ENCODE measurements at regions not wholly inside any gene's neighbourhood (a gene's known extent, or its start where the extent isn't known, plus 50 kb on each side); places are given as distances from the start of the nearest gene placed in this dataset.

DNA sequence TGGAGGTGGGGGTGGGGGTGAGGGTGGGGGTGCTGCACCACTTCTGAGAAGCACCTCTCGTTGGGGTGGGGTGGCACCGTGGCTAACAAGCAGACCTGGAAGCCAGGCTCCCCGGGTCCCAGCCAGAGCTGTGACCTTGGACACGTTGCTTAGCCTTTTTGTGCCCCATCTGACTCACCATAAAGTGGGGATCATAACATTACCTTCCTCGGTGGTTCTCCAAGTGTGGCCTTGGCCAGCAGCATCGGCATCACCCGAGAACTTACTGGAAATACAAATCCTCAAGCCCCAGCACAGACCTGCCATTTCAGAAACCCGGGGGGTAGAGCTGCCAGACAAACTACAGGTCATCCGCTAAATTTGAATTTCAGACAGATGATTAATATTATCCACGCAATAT is 58.7 kb upstream of the SLC66A3 start:
- no peak overlapping the region for H2AFZ ChIP-seq (ENCODE audit: low read depth, low read length)
- no peaks in the 10 kb centered on the region for H3K79me2 ChIP-seq (ENCODE audit: control insufficient read depth, insufficient read depth, low read length)
- no TSS peak for BruUV-seq (replicated peaks)
- no peaks in the 10 kb centered on the region for H3K9me3 ChIP-seq (replicated peaks; ENCODE audit: control insufficient read depth, insufficient read depth, low read length)
- H3K27ac ChIP-seq (ENCODE audit: insufficient read depth, low read depth, low read length): no peak overlapping the region
- dilution Hi-C loops (cut with MboI; ENCODE audit: extremely low pct_ligation_motif_present, low sequenced_read_pairs): no loop called here
- no peak overlapping the region for H3K4me2 ChIP-seq (ENCODE audit: insufficient read depth, low read length)
- H3K4me1 ChIP-seq (ENCODE audit: control insufficient read depth, extremely low read depth, insufficient read depth, low read length): no peaks in the 10 kb centered on the region
- no peak for FAIRE-seq
- ChIA-PET POLR2A (no interaction called here), CTCF (no interaction called here)
- TF ChIP-seq MYC (IDR thresholded peaks at IDR 0.05; ENCODE audit: low read depth, low read length) (no peak), FOS (IDR thresholded peaks at IDR 0.05; ENCODE audit: borderline replicate concordance, insufficient read depth, low read length) (no peak), GATA2 (IDR thresholded peaks at IDR 0.05; ENCODE audit: insufficient read depth, insufficient read length, low read depth, low read length) (no peak), EZH2 (IDR thresholded peaks at IDR 0.05; ENCODE audit: borderline replicate concordance, low read depth, low read length, severe bottlenecking) (no peak), POLR2A (IDR thresholded peaks at IDR 0.05; ENCODE audit: low read depth, low read length) (no peak)
- TF ChIP-seq, protein P1, sequence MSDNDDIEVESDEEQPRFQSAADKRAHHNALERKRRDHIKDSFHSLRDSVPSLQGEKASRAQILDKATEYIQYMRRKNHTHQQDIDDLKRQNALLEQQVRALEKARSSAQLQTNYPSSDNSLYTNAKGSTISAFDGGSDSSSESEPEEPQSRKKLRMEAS (IDR thresholded peaks at IDR 0.05; ENCODE audit: insufficient read depth, insufficient read length): no peak
- TF ChIP-seq, protein P2, sequence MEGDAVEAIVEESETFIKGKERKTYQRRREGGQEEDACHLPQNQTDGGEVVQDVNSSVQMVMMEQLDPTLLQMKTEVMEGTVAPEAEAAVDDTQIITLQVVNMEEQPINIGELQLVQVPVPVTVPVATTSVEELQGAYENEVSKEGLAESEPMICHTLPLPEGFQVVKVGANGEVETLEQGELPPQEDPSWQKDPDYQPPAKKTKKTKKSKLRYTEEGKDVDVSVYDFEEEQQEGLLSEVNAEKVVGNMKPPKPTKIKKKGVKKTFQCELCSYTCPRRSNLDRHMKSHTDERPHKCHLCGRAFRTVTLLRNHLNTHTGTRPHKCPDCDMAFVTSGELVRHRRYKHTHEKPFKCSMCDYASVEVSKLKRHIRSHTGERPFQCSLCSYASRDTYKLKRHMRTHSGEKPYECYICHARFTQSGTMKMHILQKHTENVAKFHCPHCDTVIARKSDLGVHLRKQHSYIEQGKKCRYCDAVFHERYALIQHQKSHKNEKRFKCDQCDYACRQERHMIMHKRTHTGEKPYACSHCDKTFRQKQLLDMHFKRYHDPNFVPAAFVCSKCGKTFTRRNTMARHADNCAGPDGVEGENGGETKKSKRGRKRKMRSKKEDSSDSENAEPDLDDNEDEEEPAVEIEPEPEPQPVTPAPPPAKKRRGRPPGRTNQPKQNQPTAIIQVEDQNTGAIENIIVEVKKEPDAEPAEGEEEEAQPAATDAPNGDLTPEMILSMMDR (IDR thresholded peaks at IDR 0.05; ENCODE audit: extremely low read depth in 1 of 2, insufficient read depth in 1 of 2, low read depth in 1 of 2, low read length in 2 of 2): no peak
- intact Hi-C loops (cut with micrococcal nuclease): no loop called here
- no peaks in the 10 kb centered on the region for H3K9me1 ChIP-seq (replicated peaks; ENCODE audit: control insufficient read depth, extremely low read depth, insufficient read depth, low read length)
- DNase-seq (ENCODE audit: low read depth, low spot score): no peak
- no peak overlapping the region for H3K9ac ChIP-seq (replicated peaks; ENCODE audit: extremely low read depth, insufficient read depth, low read length)
- no peaks in the 10 kb centered on the region for H4K20me1 ChIP-seq (replicated peaks; ENCODE audit: control insufficient read depth, extremely low read depth, insufficient read depth, low read length)
- H3K4me3 ChIP-seq (replicated peaks in 1 of 3; ENCODE audit: insufficient read depth in 1 of 3, low read depth in 1 of 3, low read length in 3 of 3): no peak overlapping the region
- H3K27me3 ChIP-seq (ENCODE audit: control insufficient read depth in 2 of 2, insufficient read depth in 2 of 2, low read length in 2 of 2): no peaks in the 10 kb centered on the region
- H3K36me3 ChIP-seq (ENCODE audit: control insufficient read depth in 2 of 2, extremely low read depth in 1 of 2, insufficient read depth in 2 of 2, low read length in 2 of 2): no peaks in the 10 kb centered on the region
